SU-DHL-6 (cell line): ENCODE measurements at regions not wholly inside any gene's neighbourhood (a gene's known extent, or its start where the extent isn't known, plus 50 kb on each side); places are given as distances from the start of the nearest gene placed in this dataset.

Experiments used
- EZH2phosphoT487 ChIP-seq: fragments of 200-600 bp; sonication (generic), shearing (Covaris generic); conservative IDR thresholded peaks from 2 replicates; pipeline ENCODE4 v1.6.1; 2018; ENCODE audit warnings: mild to moderate bottlenecking, antibody characterized with exemption, low read length, moderate library complexity, mixed read lengths
- TF ChIP-seq, protein P1 (sequence below): fragments of 200-600 bp; sonication (generic); IDR thresholded peaks from one replicate; pipeline ENCODE4 v1.5.1; 2017; ENCODE audit warnings: antibody characterized with exemption, mild to moderate bottlenecking, low read length, moderate library complexity; ENCODE audit not compliant: insufficient read depth, poor library complexity, severe bottlenecking

DNA sequence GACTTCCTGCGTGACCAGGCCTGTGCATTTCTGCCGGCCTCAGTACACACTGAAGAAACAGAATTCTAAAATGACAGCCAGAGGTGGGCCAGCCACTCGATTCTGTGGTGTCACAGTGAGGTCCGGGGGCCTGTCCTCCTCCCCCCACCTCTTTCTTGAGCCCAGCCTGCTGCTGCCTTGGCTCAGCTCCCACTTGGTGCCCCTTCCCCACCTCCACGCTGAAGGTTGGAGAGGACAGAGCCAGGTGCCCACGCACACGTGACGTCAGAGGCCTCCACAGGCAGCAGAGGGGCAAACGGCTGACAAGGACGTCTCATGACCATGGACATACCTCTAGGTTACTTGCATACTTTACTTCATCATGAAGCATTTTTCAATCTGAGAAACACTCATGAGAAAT lies 78.0 kb upstream of the SHANK2 start:
- TF ChIP-seq, protein P1, sequence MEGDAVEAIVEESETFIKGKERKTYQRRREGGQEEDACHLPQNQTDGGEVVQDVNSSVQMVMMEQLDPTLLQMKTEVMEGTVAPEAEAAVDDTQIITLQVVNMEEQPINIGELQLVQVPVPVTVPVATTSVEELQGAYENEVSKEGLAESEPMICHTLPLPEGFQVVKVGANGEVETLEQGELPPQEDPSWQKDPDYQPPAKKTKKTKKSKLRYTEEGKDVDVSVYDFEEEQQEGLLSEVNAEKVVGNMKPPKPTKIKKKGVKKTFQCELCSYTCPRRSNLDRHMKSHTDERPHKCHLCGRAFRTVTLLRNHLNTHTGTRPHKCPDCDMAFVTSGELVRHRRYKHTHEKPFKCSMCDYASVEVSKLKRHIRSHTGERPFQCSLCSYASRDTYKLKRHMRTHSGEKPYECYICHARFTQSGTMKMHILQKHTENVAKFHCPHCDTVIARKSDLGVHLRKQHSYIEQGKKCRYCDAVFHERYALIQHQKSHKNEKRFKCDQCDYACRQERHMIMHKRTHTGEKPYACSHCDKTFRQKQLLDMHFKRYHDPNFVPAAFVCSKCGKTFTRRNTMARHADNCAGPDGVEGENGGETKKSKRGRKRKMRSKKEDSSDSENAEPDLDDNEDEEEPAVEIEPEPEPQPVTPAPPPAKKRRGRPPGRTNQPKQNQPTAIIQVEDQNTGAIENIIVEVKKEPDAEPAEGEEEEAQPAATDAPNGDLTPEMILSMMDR = no peak
- TF ChIP-seq EZH2phosphoT487 = no peak
